Panc1 (cell line): ENCODE measurements at regions not wholly inside any gene's neighbourhood (a gene's known extent, or its start where the extent isn't known, plus 50 kb on each side); places are given as distances from the start of the nearest gene placed in this dataset.

Experiments used
- ATAC-seq: fragments of 200-7000 bp; cut with Tn5 transposase; 2 replicates; pipeline ENCODE4 v1.9.1; 2020; ENCODE audit warnings: mild to moderate bottlenecking, moderate library complexity
- BruUV-seq: library from RNA; stranded (reverse); fragments of 400-500 nt; replicated peaks from 2 replicates; lab custom pipeline; 2021; lab: Mats Ljungman, UMichigan
- CTCF ChIA-PET: fragments of 300-600 bp; sonication (Branson Sonifier 250); formaldehyde crosslinking; loops from one replicate; lab custom pipeline; 2022; ENCODE audit warnings: antibody characterized with exemption; lab: Charles Lee
- POLR2A ChIA-PET: fragments of 300-600 bp; sonication (Branson Sonifier 250); formaldehyde crosslinking; loops from one replicate; lab custom pipeline; 2022; ENCODE audit warnings: antibody characterized with exemption; lab: Charles Lee
- DNase-seq: peaks from one replicate; pipeline ENCODE4 v3.0.0-alpha.2; 2010; ENCODE audit warnings: low read depth, low spot score
- H3K27ac ChIP-seq: 2 replicates; pipeline ENCODE4 v1.5.1; 2011; ENCODE audit warnings: mild to moderate bottlenecking, low read length, inconsistent platforms
- H3K27me3 ChIP-seq: fragments of 200-500 bp; sonication (Bioruptor generic); 2 replicates; pipeline ENCODE4 v1.6.0; 2014; ENCODE audit warnings: low read length, inconsistent platforms; ENCODE audit not compliant: control insufficient read depth, insufficient read depth
- H3K36me3 ChIP-seq: fragments of 200-500 bp; sonication (Bioruptor generic); 2 replicates; pipeline ENCODE4 v1.5.1; 2014; ENCODE audit warnings: inconsistent platforms, mild to moderate bottlenecking, low read length, moderate library complexity; ENCODE audit not compliant: control insufficient read depth, insufficient read depth
- H3K4me1 ChIP-seq: 2 replicates; pipeline ENCODE4 v1.5.1; 2011; ENCODE audit warnings: inconsistent platforms, mild to moderate bottlenecking, low read length, moderate library complexity; ENCODE audit not compliant: control insufficient read depth, insufficient read depth
- H3K4me3 ChIP-seq, 2 experiments: 2 replicates each; pipeline ENCODE4 v1.5.1; 2011 to 2012; ENCODE audit warnings: low read depth in 2 of 2, low read length in 2 of 2, mild to moderate bottlenecking in 2 of 2, inconsistent platforms in 1 of 2, moderate library complexity in 1 of 2
- H3K9me3 ChIP-seq: fragments of 200-500 bp; sonication (Bioruptor generic); 2 replicates; pipeline ENCODE4 v1.5.1; 2014; ENCODE audit warnings: low read depth, mild to moderate bottlenecking, inconsistent platforms, low read length, moderate library complexity; ENCODE audit not compliant: control insufficient read depth, insufficient read depth
- POLR2AphosphoS5 ChIP-seq: IDR thresholded peaks from 2 replicates; pipeline ENCODE4 v1.6.1; 2012; ENCODE audit warnings: mild to moderate bottlenecking, low read depth, low read length, moderate library complexity
- SIN3A ChIP-seq: IDR thresholded peaks from 2 replicates; pipeline ENCODE4 v1.6.1; 2012; ENCODE audit warnings: low read depth, mild to moderate bottlenecking, low read length, moderate library complexity, borderline replicate concordance; ENCODE audit not compliant: insufficient read depth
- TCF7L2 ChIP-seq: IDR thresholded peaks from 2 replicates; pipeline ENCODE4 v1.6.1; 2011; ENCODE audit warnings: mild to moderate bottlenecking, low read depth, low read length, inconsistent platforms
- in situ Hi-C: cut with HindIII; loops from 2 replicates; pipeline ENCODE4 v1.10.0; 2016; ENCODE audit warnings: low sequenced_read_pairs, low pct_unique_long_range_greater_than_20kb
- intact Hi-C: fragments of 100-400 bp; cut with micrococcal nuclease; formaldehyde crosslinking; loops from one replicate; pipeline ENCODE4 v1.10.0; 2022; ENCODE audit not compliant: unreplicated experiment
- TF ChIP-seq, protein P1 (sequence below), 2 experiments: IDR thresholded peaks; 2 replicates each; pipeline ENCODE4 v1.6.1; 2011 to 2012; ENCODE audit warnings: low read depth in 2 of 2, control low read depth in 1 of 2, low read length in 1 of 2, mild to moderate bottlenecking in 1 of 2, moderate library complexity in 1 of 2; ENCODE audit not compliant: insufficient read depth in 1 of 2
- TF ChIP-seq, protein P2 (sequence below): fragments of 450-650 bp; IDR thresholded peaks from 2 replicates; pipeline ENCODE4 v1.5.1; 2017; ENCODE audit warnings: mild to moderate bottlenecking

DNA sequence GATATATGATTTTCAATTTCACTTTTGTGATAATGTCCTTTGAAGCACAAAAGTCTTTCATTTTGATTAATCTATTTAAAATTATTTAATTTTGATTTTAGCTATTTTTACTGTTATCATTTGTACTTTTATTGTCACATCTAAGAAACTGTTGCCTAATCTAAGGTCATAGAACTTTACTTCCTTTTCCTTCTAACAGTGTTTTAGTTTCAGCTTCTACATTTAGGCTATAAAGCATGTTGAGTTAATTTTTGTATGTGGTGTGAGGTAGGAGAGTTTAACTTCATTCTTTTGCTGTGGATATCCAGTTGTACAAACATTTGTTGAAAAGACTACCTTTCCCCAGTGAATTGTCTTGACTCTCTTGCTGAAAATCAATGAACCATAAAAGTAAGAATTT is 204.5 kb downstream of the TM2D1 start:
- POLR2A ChIA-PET = no interaction called here
- no TSS peak for BruUV-seq
- DNase-seq = no peak
- Histone ChIP-seq H3K4me1 (no peaks in the 10 kb centered on the region), H3K4me3 (no peak overlapping the region), H3K27me3 (peaks cover 8% of the 10 kb centered on the region), H3K36me3 (no peaks in the 10 kb centered on the region), H3K27ac (no peak overlapping the region), H3K9me3 (no peaks in the 10 kb centered on the region)
- no peak for ATAC-seq
- TF ChIP-seq TCF7L2 (no peak), SIN3A (no peak), POLR2AphosphoS5 (no peak)
- TF ChIP-seq, protein P1, sequence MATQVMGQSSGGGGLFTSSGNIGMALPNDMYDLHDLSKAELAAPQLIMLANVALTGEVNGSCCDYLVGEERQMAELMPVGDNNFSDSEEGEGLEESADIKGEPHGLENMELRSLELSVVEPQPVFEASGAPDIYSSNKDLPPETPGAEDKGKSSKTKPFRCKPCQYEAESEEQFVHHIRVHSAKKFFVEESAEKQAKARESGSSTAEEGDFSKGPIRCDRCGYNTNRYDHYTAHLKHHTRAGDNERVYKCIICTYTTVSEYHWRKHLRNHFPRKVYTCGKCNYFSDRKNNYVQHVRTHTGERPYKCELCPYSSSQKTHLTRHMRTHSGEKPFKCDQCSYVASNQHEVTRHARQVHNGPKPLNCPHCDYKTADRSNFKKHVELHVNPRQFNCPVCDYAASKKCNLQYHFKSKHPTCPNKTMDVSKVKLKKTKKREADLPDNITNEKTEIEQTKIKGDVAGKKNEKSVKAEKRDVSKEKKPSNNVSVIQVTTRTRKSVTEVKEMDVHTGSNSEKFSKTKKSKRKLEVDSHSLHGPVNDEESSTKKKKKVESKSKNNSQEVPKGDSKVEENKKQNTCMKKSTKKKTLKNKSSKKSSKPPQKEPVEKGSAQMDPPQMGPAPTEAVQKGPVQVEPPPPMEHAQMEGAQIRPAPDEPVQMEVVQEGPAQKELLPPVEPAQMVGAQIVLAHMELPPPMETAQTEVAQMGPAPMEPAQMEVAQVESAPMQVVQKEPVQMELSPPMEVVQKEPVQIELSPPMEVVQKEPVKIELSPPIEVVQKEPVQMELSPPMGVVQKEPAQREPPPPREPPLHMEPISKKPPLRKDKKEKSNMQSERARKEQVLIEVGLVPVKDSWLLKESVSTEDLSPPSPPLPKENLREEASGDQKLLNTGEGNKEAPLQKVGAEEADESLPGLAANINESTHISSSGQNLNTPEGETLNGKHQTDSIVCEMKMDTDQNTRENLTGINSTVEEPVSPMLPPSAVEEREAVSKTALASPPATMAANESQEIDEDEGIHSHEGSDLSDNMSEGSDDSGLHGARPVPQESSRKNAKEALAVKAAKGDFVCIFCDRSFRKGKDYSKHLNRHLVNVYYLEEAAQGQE (IDR thresholded peaks at IDR 0.05; ENCODE audit: insufficient read depth in 1 of 2, low read depth in 2 of 2, low read length in 1 of 2) = no peak
- TF ChIP-seq, protein P2, sequence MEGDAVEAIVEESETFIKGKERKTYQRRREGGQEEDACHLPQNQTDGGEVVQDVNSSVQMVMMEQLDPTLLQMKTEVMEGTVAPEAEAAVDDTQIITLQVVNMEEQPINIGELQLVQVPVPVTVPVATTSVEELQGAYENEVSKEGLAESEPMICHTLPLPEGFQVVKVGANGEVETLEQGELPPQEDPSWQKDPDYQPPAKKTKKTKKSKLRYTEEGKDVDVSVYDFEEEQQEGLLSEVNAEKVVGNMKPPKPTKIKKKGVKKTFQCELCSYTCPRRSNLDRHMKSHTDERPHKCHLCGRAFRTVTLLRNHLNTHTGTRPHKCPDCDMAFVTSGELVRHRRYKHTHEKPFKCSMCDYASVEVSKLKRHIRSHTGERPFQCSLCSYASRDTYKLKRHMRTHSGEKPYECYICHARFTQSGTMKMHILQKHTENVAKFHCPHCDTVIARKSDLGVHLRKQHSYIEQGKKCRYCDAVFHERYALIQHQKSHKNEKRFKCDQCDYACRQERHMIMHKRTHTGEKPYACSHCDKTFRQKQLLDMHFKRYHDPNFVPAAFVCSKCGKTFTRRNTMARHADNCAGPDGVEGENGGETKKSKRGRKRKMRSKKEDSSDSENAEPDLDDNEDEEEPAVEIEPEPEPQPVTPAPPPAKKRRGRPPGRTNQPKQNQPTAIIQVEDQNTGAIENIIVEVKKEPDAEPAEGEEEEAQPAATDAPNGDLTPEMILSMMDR = no peak
- in situ Hi-C loops (no loop called here), intact Hi-C loops (no loop called here)
- CTCF ChIA-PET = no interaction called here

DNA sequence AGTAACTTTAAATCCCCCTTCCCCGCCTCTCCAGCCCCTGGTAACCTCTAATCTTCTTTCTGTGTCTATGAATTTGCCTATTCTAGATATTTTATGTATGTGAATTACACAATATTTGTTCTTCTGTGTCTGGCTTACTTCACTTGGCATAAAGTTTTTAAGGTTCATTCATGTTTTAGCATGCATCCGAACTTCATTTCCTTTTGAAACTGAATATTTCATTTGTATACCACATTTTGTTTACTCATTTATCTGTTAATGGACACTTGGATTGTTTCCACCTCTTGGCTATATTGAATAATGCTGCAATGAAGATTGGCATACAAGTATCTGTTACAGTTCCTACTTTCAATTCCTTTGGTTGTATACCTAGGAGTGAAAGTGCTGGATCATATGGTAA is 205.3 kb downstream of the TM2D1 start:
- H3K27me3 ChIP-seq = peaks cover 8% of the 10 kb centered on the region
- H3K36me3 ChIP-seq = no peaks in the 10 kb centered on the region
- BruUV-seq = no TSS peak
- TF ChIP-seq POLR2AphosphoS5 (no peak), SIN3A (no peak), TCF7L2 (no peak)
- TF ChIP-seq, protein P1 (IDR thresholded peaks at IDR 0.05; ENCODE audit: insufficient read depth in 1 of 2, low read depth in 2 of 2, low read length in 1 of 2) = no peak
- TF ChIP-seq, protein P2 = no peak
- POLR2A ChIA-PET = no interaction called here
- H3K9me3 ChIP-seq = no peaks in the 10 kb centered on the region
- no peak overlapping the region for H3K4me3 ChIP-seq
- ATAC-seq (no peak), DNase-seq (no peak)
- intact Hi-C loops (no loop called here), in situ Hi-C loops (no loop called here)
- CTCF ChIA-PET = no interaction called here
- H3K4me1 ChIP-seq = no peaks in the 10 kb centered on the region
- no peak overlapping the region for H3K27ac ChIP-seq
